ENCODE measurements at regions not wholly inside any gene's neighbourhood (a gene's known extent, or its start where the extent isn't known, plus 50 kb on each side); places are given as distances from the start of the nearest gene placed in this dataset.
"Not testable (repeated sequence)": the region's sequence is repeated elsewhere in the genome, so short reads cannot be mapped to it uniquely, and the experiment has no call there.

GRCh38 chr6:141753180-141753579 is 379.5 kb upstream of the GJE1 start:
- H3K27ac ChIP-seq = no peak overlapping the region
- H3K4me3 ChIP-seq = no peak overlapping the region
- no peaks in the 10 kb centered on the region for H3K36me3 ChIP-seq
- H3K27me3 ChIP-seq (ENCODE audit: low read depth) = no peaks in the 10 kb centered on the region
- no peak for DNase-seq
- ATAC-seq = no peak
- TF ChIP-seq, protein P1, sequence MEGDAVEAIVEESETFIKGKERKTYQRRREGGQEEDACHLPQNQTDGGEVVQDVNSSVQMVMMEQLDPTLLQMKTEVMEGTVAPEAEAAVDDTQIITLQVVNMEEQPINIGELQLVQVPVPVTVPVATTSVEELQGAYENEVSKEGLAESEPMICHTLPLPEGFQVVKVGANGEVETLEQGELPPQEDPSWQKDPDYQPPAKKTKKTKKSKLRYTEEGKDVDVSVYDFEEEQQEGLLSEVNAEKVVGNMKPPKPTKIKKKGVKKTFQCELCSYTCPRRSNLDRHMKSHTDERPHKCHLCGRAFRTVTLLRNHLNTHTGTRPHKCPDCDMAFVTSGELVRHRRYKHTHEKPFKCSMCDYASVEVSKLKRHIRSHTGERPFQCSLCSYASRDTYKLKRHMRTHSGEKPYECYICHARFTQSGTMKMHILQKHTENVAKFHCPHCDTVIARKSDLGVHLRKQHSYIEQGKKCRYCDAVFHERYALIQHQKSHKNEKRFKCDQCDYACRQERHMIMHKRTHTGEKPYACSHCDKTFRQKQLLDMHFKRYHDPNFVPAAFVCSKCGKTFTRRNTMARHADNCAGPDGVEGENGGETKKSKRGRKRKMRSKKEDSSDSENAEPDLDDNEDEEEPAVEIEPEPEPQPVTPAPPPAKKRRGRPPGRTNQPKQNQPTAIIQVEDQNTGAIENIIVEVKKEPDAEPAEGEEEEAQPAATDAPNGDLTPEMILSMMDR (IDR thresholded peaks at IDR 0.05) = no peak
- intact Hi-C loops (cut with DNase I) = no loop called here
- H3K4me1 ChIP-seq = no peaks in the 10 kb centered on the region
- no peaks in the 10 kb centered on the region for H3K9me3 ChIP-seq

GRCh38 chr6:141752677-141753076 is 380.0 kb upstream of the GJE1 start:
- H3K4me1 ChIP-seq = no peaks in the 10 kb centered on the region
- H3K27ac ChIP-seq = no peak overlapping the region
- H3K36me3 ChIP-seq = no peaks in the 10 kb centered on the region
- H3K9me3 ChIP-seq = no peaks in the 10 kb centered on the region
- DNase-seq (no peak), ATAC-seq (no peak)
- no peak overlapping the region for H3K4me3 ChIP-seq
- no peaks in the 10 kb centered on the region for H3K27me3 ChIP-seq (ENCODE audit: low read depth)
- TF ChIP-seq, protein P1 (IDR thresholded peaks at IDR 0.05) = no peak
- intact Hi-C loops (cut with DNase I) = no loop called here

- ATAC-seq; H3K4me1 ChIP-seq; intact Hi-C loops (cut with DNase I); H3K27ac ChIP-seq; H3K4me3 ChIP-seq; DNase-seq; H3K36me3 ChIP-seq; H3K27me3 ChIP-seq (ENCODE audit: low read depth); H3K9me3 ChIP-seq: not testable (repeated sequence)
Observed at GRCh38 chr6:141746324-141746723, 386.4 kb upstream of the GJE1 start.

DNA sequence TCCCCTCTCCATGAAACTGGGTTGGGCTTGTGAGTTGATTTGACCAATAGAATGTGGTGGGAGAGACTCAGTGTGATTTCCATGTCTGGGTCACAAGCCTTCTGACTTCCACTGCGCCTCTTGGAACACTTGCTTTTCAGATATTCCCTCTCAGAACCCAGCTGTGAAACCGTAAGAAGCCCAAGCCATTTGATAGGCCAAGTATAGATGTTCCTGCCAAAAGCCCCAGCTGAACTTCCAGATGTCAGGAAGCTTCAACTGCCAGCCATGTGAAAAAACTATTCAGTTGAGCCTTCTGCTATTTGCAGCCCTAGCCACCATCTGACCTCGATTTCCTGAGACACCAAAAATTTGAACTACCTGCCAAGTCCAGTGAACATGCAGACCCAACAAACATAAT is 387.8 kb upstream of the GJE1 start:
- Histone ChIP-seq H3K27ac (no peak overlapping the region), H3K9me3 (no peaks in the 10 kb centered on the region), H3K4me3 (no peak overlapping the region), H3K36me3 (no peaks in the 10 kb centered on the region), H3K27me3 (ENCODE audit: low read depth) (no peaks in the 10 kb centered on the region), H3K4me1 (no peaks in the 10 kb centered on the region)
- no peak for ATAC-seq
- no peak for DNase-seq
- intact Hi-C loops (cut with DNase I) = no loop called here
- TF ChIP-seq, protein P1 (IDR thresholded peaks at IDR 0.05) = no peak

- no peak for ATAC-seq
- H3K27me3 ChIP-seq (ENCODE audit: low read depth) = no peaks in the 10 kb centered on the region
- no peaks in the 10 kb centered on the region for H3K36me3 ChIP-seq
- no peaks in the 10 kb centered on the region for H3K4me1 ChIP-seq
- intact Hi-C loops (cut with DNase I) = no loop called here
- H3K4me3 ChIP-seq = no peak overlapping the region
- H3K9me3 ChIP-seq = no peaks in the 10 kb centered on the region
- no peak overlapping the region for H3K27ac ChIP-seq
- TF ChIP-seq, protein P1 (IDR thresholded peaks at IDR 0.05) = no peak
- DNase-seq = no peak
Observed at GRCh38 chr6:141744194-141744925, 388.4 kb upstream of the GJE1 start.

- Histone ChIP-seq H3K4me3 (no peak overlapping the region), H3K27me3 (ENCODE audit: low read depth) (no peaks in the 10 kb centered on the region), H3K27ac (no peak overlapping the region), H3K9me3 (no peaks in the 10 kb centered on the region), H3K4me1 (no peaks in the 10 kb centered on the region), H3K36me3 (no peaks in the 10 kb centered on the region)
- intact Hi-C loops (cut with DNase I) = no loop called here
- TF ChIP-seq, protein P1 (IDR thresholded peaks at IDR 0.05) = no peak
- ATAC-seq (no peak), DNase-seq (no peak)
Observed at GRCh38 chr6:141736104-141736503, 396.6 kb upstream of the GJE1 start.

Measured in lower lobe of right lung (tissue), 2 donors.